PC-9 (cell line): ENCODE measurements at regions not wholly inside any gene's neighbourhood (a gene's known extent, or its start where the extent isn't known, plus 50 kb on each side); places are given as distances from the start of the nearest gene placed in this dataset.

Source experiments
- EZH2 ChIP-seq: fragments of 200-600 bp; sonication (generic); IDR thresholded peaks from 2 replicates; pipeline ENCODE4 v1.8.0; 2017; ENCODE audit warnings: antibody characterized with exemption, low read depth
- TF ChIP-seq, protein P1 (sequence below): fragments of 200-600 bp; sonication (generic); conservative IDR thresholded peaks from 2 replicates; pipeline ENCODE4 v1.6.1; 2017; ENCODE audit warnings: mixed run types, antibody characterized with exemption, mild to moderate bottlenecking, moderate library complexity

DNA sequence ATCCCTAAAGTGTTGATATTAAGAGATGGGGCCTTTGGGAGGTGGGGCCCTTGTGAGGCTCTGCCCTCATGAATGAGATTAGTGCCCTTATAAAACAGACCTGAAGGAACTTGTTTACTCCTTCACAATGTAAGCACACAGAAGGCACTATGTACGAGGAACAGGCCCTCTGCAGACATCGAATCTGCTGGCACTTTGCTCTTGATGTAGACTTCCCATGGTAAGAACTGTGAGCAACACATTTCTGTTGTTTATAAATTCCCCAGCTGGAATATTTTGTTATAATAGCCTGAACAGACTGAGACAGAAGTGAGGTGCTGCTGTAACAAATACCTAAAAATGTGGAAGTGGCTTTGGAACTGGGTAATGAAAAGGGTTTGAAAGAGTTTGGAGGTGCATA, 193.2 kb downstream of the TGFB2 start:
- TF ChIP-seq, protein P1, sequence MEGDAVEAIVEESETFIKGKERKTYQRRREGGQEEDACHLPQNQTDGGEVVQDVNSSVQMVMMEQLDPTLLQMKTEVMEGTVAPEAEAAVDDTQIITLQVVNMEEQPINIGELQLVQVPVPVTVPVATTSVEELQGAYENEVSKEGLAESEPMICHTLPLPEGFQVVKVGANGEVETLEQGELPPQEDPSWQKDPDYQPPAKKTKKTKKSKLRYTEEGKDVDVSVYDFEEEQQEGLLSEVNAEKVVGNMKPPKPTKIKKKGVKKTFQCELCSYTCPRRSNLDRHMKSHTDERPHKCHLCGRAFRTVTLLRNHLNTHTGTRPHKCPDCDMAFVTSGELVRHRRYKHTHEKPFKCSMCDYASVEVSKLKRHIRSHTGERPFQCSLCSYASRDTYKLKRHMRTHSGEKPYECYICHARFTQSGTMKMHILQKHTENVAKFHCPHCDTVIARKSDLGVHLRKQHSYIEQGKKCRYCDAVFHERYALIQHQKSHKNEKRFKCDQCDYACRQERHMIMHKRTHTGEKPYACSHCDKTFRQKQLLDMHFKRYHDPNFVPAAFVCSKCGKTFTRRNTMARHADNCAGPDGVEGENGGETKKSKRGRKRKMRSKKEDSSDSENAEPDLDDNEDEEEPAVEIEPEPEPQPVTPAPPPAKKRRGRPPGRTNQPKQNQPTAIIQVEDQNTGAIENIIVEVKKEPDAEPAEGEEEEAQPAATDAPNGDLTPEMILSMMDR, result no peak
- TF ChIP-seq EZH2, result no peak
